C4-2B (cell line): ENCODE measurements at regions not wholly inside any gene's neighbourhood (a gene's known extent, or its start where the extent isn't known, plus 50 kb on each side); places are given as distances from the start of the nearest gene placed in this dataset.

Source experiments
- H3K27ac ChIP-seq: fragments of 450-650 bp; 2 replicates; pipeline ENCODE4 v1.5.1; 2017
- ZFX ChIP-seq: fragments of 450-650 bp; IDR thresholded peaks from 2 replicates; pipeline ENCODE4 v1.6.1; 2017
- TF ChIP-seq, protein P1 (sequence below): fragments of 450-650 bp; conservative IDR thresholded peaks from 2 replicates; pipeline ENCODE4 v1.5.1; 2017; ENCODE audit warnings: mild to moderate bottlenecking

- no peak overlapping the region for H3K27ac ChIP-seq
- TF ChIP-seq, protein P1, sequence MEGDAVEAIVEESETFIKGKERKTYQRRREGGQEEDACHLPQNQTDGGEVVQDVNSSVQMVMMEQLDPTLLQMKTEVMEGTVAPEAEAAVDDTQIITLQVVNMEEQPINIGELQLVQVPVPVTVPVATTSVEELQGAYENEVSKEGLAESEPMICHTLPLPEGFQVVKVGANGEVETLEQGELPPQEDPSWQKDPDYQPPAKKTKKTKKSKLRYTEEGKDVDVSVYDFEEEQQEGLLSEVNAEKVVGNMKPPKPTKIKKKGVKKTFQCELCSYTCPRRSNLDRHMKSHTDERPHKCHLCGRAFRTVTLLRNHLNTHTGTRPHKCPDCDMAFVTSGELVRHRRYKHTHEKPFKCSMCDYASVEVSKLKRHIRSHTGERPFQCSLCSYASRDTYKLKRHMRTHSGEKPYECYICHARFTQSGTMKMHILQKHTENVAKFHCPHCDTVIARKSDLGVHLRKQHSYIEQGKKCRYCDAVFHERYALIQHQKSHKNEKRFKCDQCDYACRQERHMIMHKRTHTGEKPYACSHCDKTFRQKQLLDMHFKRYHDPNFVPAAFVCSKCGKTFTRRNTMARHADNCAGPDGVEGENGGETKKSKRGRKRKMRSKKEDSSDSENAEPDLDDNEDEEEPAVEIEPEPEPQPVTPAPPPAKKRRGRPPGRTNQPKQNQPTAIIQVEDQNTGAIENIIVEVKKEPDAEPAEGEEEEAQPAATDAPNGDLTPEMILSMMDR: no peak
- TF ChIP-seq ZFX: no peak
These were observed 498.2 kb upstream of the PIK3C3 start for GRCh38 chr18:41456831-41457230.

DNA sequence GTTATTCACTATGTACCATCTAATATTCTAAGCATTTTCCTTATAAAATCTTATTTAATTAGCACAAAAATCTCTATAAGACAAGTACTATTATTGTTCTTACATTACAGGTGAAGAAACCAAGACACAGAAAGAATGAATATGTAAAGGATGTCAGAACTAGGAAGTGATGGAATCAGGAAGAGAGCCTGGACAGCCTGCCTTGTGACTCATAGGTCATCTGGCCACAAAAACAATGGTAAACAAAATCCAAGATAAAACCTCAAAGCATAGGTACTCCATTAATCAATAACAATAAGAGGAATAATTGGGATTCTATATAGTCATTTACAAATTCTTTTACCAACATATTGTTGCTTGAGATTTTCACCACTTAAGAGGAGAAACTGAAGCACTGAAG lies 505.4 kb upstream of the PIK3C3 start:
- TF ChIP-seq, protein P1: no peak
- no peak for TF ChIP-seq ZFX
- H3K27ac ChIP-seq: no peak overlapping the region

GRCh38 chr18:41444943-41445342 lies 510.1 kb upstream of the PIK3C3 start:
- TF ChIP-seq, protein P1: no peak
- no peak for TF ChIP-seq ZFX
- H3K27ac ChIP-seq: no peak overlapping the region

DNA sequence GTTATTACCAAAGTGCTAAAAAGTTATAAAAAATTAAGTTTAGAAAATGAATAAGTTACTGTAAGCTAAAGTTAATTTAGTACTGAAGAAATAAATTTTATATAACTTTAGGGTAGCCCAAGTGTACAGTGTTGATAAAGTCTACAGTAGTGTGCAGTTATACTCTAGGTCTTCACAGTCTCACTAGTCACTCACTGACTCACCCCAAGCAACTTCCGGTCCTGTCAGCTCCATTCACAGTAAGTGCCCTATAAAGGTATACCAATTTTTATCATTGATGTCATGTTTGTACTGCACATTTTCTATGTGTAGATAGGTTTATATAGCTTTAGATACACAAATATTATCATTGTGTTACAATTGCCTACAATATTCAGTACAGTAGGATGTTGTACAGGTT lies 518.3 kb upstream of the PIK3C3 start:
- no peak for TF ChIP-seq ZFX
- TF ChIP-seq, protein P1: no peak
- H3K27ac ChIP-seq: no peak overlapping the region

DNA sequence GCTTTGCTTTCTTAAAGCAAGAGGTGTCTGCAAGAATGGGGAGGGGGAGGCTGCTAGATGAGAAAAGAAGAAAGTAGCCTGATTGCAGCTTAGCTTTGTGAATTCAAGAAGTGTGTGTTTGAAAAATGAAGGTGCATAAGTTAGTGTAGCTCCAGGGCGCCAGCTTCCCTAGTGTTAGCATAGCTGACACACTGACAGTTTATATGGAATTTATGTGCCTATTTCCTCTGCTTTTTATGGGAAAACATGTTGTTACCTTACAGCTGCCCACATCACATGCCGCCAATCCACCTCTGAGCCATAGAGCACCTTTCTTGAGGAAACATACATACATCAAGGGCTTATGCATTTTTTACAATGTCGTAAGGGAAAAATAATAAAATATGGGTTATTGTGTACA lies 536.4 kb upstream of the PIK3C3 start:
- no peak overlapping the region for H3K27ac ChIP-seq
- TF ChIP-seq, protein P1: no peak
- TF ChIP-seq ZFX: no peak

- TF ChIP-seq, protein P1: no peak
- no peak for TF ChIP-seq ZFX
- H3K27ac ChIP-seq: no peak overlapping the region
These were observed 539.0 kb upstream of the PIK3C3 start for GRCh38 chr18:41416044-41416443.

DNA sequence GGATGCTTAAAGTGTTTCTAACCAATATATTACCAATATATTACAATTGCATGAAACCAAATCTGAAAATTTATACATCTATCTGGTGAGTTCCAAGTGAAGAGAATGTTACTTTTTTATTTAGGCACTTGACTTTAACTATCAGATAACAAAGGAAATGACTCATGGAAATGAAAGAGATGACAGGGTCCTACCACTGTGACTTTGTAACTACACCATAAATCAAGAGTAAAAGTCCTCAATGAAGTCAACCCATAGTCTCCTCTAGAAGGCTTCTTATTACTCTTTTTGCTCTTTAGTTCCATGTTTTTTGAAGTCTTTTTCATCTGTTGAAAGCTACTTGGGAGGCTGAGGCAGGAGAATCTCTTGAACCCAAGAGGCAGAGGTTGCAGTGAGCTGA lies 545.0 kb upstream of the PIK3C3 start:
- H3K27ac ChIP-seq: no peak overlapping the region
- no peak for TF ChIP-seq ZFX
- TF ChIP-seq, protein P1: no peak
